ENCODE measurements at regions not wholly inside any gene's neighbourhood (a gene's known extent, or its start where the extent isn't known, plus 50 kb on each side); places are given as distances from the start of the nearest gene placed in this dataset.

GRCh38 chr6:82056567-82056966 lies 191.0 kb downstream of the IBTK start:
- 65 to 81% (median 78%) methylated on average over 1 of the region's 1 CpG for WGBS, 3 donors
- Histone ChIP-seq H3K27ac (no peak overlapping the region), H3K36me3 (no peaks in the 10 kb centered on the region), H3K4me3 (no peak overlapping the region), H3K4me1 (ENCODE audit: insufficient read depth) (peaks cover 4% of the 10 kb centered on the region), H3K9me3 (no peaks in the 10 kb centered on the region), H3K27me3 (no peaks in the 10 kb centered on the region)
- no peak for DNase-seq
- no peak for TF ChIP-seq POLR2A (IDR thresholded peaks at IDR 0.05)
- no peak for TF ChIP-seq EP300 (IDR thresholded peaks at IDR 0.05)
- no peak for TF ChIP-seq CTCF (IDR thresholded peaks at IDR 0.05)
- intact Hi-C loops (cut with DNase I) = no loop called here

GRCh38 chr6:82045965-82046756 lies 201.4 kb downstream of the IBTK start:
- intact Hi-C loops (cut with DNase I) = no loop called here
- WGBS, 3 donors = 86 to 91% (median 91%) methylated on average over 6 of the region's 6 CpGs
- no peaks in the 10 kb centered on the region for H3K36me3 ChIP-seq

GRCh38 chr6:82040405-82041221 lies 206.9 kb downstream of the IBTK start:
- no peaks in the 10 kb centered on the region for H3K9me3 ChIP-seq
- H3K4me3 ChIP-seq = no peak overlapping the region
- no peaks in the 10 kb centered on the region for H3K27me3 ChIP-seq
- TF ChIP-seq EP300 (IDR thresholded peaks at IDR 0.05) (no peak), CTCF (IDR thresholded peaks at IDR 0.05) (peak; percentile 29 to 76 (median 67)), POLR2A (IDR thresholded peaks at IDR 0.05) (no peak)
- WGBS, 3 donors = 43 to 45% (median 45%) methylated on average over 4 of the region's 4 CpGs
- no peak overlapping the region for H3K27ac ChIP-seq
- intact Hi-C loops (cut with DNase I) = no loop called here
- no peaks in the 10 kb centered on the region for H3K4me1 ChIP-seq (ENCODE audit: insufficient read depth)
- no peaks in the 10 kb centered on the region for H3K36me3 ChIP-seq
- DNase-seq = peak in 4 of 5 donors; percentile 25 to 63 (median 32)

More at GRCh38 chr6:82045965-82046756, 201.4 kb downstream of the IBTK start:
- H3K4me1 ChIP-seq (ENCODE audit: insufficient read depth) = no peaks in the 10 kb centered on the region
- no peak for DNase-seq
- no peaks in the 10 kb centered on the region for H3K27me3 ChIP-seq
- H3K9me3 ChIP-seq = no peaks in the 10 kb centered on the region
- H3K4me3 ChIP-seq = no peak overlapping the region
- TF ChIP-seq EP300 (IDR thresholded peaks at IDR 0.05) (no peak), POLR2A (IDR thresholded peaks at IDR 0.05) (no peak), CTCF (IDR thresholded peaks at IDR 0.05) (no peak)
- H3K27ac ChIP-seq = no peak overlapping the region

GRCh38 chr6:82038631-82039030 lies 208.9 kb downstream of the IBTK start:
- intact Hi-C loops (cut with DNase I) = no loop called here
- 87 to 91% (median 91%) methylated on average over 5 of the region's 5 CpGs for WGBS, 3 donors

More at GRCh38 chr6:82038631-82039030, 208.9 kb downstream of the IBTK start:
- Histone ChIP-seq H3K4me1 (ENCODE audit: insufficient read depth) (peaks cover 2% of the 10 kb centered on the region), H3K27me3 (no peaks in the 10 kb centered on the region), H3K36me3 (no peaks in the 10 kb centered on the region), H3K9me3 (no peaks in the 10 kb centered on the region), H3K27ac (no peak overlapping the region), H3K4me3 (no peak overlapping the region)
- no peak for DNase-seq
- TF ChIP-seq EP300 (IDR thresholded peaks at IDR 0.05) (no peak), POLR2A (IDR thresholded peaks at IDR 0.05) (no peak), CTCF (IDR thresholded peaks at IDR 0.05) (no peak)
